Astrocyte (in vitro differentiated cells and primary cell): ENCODE measurements at regions not wholly inside any gene's neighbourhood (a gene's known extent, or its start where the extent isn't known, plus 50 kb on each side); places are given as distances from the start of the nearest gene placed in this dataset.
"Not testable (repeated sequence)": the region's sequence is repeated elsewhere in the genome, so short reads cannot be mapped to it uniquely, and the experiment has no call there.

Source experiments
- EZH2 ChIP-seq: IDR thresholded peaks from 2 replicates; pipeline ENCODE4 v1.6.1; 2012; ENCODE audit warnings: mild to moderate bottlenecking, low read length, inconsistent platforms; ENCODE audit not compliant: insufficient read depth
- TF ChIP-seq, protein P1 (sequence below): IDR thresholded peaks from 2 replicates; pipeline ENCODE4 v1.5.1; 2011; ENCODE audit warnings: low read depth, mild to moderate bottlenecking, inconsistent platforms, low read length, moderate library complexity; ENCODE audit not compliant: insufficient read depth

DNA sequence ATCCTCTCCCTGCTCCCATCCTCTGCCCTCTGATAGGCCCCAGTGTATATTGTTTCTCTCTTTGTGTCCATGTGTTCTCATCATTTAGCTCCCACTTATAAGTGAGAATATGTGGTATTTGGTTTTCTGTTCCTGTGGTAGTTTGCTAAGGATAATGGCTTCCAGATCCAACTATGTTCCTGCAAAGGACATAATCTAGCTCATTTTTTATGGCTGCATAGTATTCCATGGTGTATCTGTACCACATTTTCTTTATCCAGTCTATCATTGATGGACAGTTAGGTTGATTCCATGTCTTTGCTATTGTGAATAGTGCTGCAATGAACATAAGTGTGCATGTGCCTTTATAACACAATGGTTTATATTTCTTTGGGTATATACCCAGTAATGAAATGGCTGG lies 57.8 kb upstream of the SMIM30 start:
- TF ChIP-seq, protein P1, sequence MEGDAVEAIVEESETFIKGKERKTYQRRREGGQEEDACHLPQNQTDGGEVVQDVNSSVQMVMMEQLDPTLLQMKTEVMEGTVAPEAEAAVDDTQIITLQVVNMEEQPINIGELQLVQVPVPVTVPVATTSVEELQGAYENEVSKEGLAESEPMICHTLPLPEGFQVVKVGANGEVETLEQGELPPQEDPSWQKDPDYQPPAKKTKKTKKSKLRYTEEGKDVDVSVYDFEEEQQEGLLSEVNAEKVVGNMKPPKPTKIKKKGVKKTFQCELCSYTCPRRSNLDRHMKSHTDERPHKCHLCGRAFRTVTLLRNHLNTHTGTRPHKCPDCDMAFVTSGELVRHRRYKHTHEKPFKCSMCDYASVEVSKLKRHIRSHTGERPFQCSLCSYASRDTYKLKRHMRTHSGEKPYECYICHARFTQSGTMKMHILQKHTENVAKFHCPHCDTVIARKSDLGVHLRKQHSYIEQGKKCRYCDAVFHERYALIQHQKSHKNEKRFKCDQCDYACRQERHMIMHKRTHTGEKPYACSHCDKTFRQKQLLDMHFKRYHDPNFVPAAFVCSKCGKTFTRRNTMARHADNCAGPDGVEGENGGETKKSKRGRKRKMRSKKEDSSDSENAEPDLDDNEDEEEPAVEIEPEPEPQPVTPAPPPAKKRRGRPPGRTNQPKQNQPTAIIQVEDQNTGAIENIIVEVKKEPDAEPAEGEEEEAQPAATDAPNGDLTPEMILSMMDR, result not testable (repeated sequence)
- not testable (repeated sequence) for TF ChIP-seq EZH2
